ENCODE measurements at regions not wholly inside any gene's neighbourhood (a gene's known extent, or its start where the extent isn't known, plus 50 kb on each side); places are given as distances from the start of the nearest gene placed in this dataset.

- TF ChIP-seq CTCF (IDR thresholded peaks at IDR 0.05; ENCODE audit: control insufficient read depth, extremely low read depth, insufficient read depth), result no peak
- no peak overlapping the region for H3K4me3 ChIP-seq (ENCODE audit: low read depth, low read length)
- DNase-seq (ENCODE audit: low read depth), result no peak
These were observed 270.2 kb downstream of the ALG10B start for GRCh38 chr12:38586789-38587188.

- H3K4me3 ChIP-seq (ENCODE audit: low read depth, low read length), result no peak overlapping the region
- DNase-seq (ENCODE audit: low read depth), result no peak
- no peak for TF ChIP-seq CTCF (IDR thresholded peaks at IDR 0.05; ENCODE audit: control insufficient read depth, extremely low read depth, insufficient read depth)
These were observed 271.0 kb downstream of the ALG10B start for GRCh38 chr12:38587594-38587993.

- no peak overlapping the region for H3K4me3 ChIP-seq (ENCODE audit: low read depth, low read length)
- TF ChIP-seq CTCF (IDR thresholded peaks at IDR 0.05; ENCODE audit: control insufficient read depth, extremely low read depth, insufficient read depth), result no peak
- no peak for DNase-seq (ENCODE audit: low read depth)
These were observed 272.2 kb downstream of the ALG10B start for GRCh38 chr12:38588624-38589305.

- DNase-seq (ENCODE audit: low read depth), result no peak
- no peak overlapping the region for H3K4me3 ChIP-seq (ENCODE audit: low read depth, low read length)
- no peak for TF ChIP-seq CTCF (IDR thresholded peaks at IDR 0.05; ENCODE audit: control insufficient read depth, extremely low read depth, insufficient read depth)
These were observed 272.7 kb downstream of the ALG10B start for GRCh38 chr12:38589306-38589632.

GRCh38 chr12:38601949-38602348, 285.4 kb downstream of the ALG10B start:
- no peak for TF ChIP-seq CTCF (IDR thresholded peaks at IDR 0.05; ENCODE audit: control insufficient read depth, extremely low read depth, insufficient read depth)
- peak; percentile 81 for DNase-seq (ENCODE audit: low read depth)

More at GRCh38 chr12:38601949-38602348, 285.4 kb downstream of the ALG10B start:
- no peak overlapping the region for H3K4me3 ChIP-seq (ENCODE audit: low read depth, low read length)
